Right atrium auricular region (tissue), 2 donors: ENCODE measurements at regions not wholly inside any gene's neighbourhood (a gene's known extent, or its start where the extent isn't known, plus 50 kb on each side); places are given as distances from the start of the nearest gene placed in this dataset.
"Not testable (repeated sequence)": the region's sequence is repeated elsewhere in the genome, so short reads cannot be mapped to it uniquely, and the experiment has no call there.

ENCODE experiments used
- DNase-seq: peaks from one replicate; pipeline ENCODE4 v3.0.0-alpha.2; 2019; ENCODE audit warnings: low spot score
- H3K27ac ChIP-seq, 2 donors: fragments of 200-600 bp; sonication (generic); 1 replicate in 1 of 2; 2 replicates in 1 of 2; pipeline ENCODE4 v1.5.1; 2016 to 2019
- H3K27me3 ChIP-seq, 2 donors: fragments of 200-600 bp; sonication (generic); one replicate each; pipeline versions ENCODE4 v1.5.1 to v1.6.0; 2017 to 2019
- H3K36me3 ChIP-seq: fragments of 200-600 bp; sonication (generic); one replicate; pipeline ENCODE4 v1.5.1; 2016
- H3K4me1 ChIP-seq, 2 donors: fragments of 200-600 bp; sonication (generic); one replicate each; pipeline versions ENCODE4 v1.5.1 to v1.6.0; 2017 to 2019
- H3K4me3 ChIP-seq, 2 donors: fragments of 200-600 bp; sonication (generic); 1 replicate in 1 of 2; 2 replicates in 1 of 2; pipeline ENCODE4 v1.5.1; 2017 to 2019; ENCODE audit warnings: mild to moderate bottlenecking in 1 of 2, moderate library complexity in 1 of 2
- H3K9me3 ChIP-seq, 2 donors: fragments of 200-600 bp; sonication (generic); one replicate each; pipeline ENCODE4 v1.5.1; 2019
- TF ChIP-seq, protein P1 (sequence below), 2 donors: fragments of 200-600 bp; sonication (generic); IDR thresholded peaks; one replicate each; pipeline ENCODE4 v1.5.1; 2019; ENCODE audit warnings: antibody characterized with exemption in 2 of 2

DNA sequence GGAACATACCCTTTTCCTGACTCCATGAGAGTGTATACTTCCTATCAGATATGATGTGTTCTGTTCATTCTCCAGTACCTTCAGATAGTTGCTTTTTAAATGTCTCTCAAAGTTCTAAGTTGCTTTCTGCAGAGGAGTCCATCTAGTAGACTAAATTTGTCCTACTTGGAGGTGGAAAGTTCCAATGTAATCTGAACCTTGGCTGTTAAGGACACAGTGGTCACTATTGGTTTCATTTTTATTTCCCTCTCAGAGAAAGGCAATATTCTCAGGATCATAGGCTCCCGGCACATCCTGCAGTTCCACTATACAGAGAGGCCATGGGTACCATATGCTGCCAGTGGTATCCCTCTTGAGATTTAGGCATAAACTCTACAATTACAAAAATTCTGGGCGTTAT, 634.6 kb downstream of the LRRC70 start:
- Histone ChIP-seq H3K4me3 (no peak overlapping the region), H3K4me1 (no peaks in the 10 kb centered on the region), H3K27me3 (no peaks in the 10 kb centered on the region), H3K27ac (no peak overlapping the region), H3K9me3 (no peaks in the 10 kb centered on the region), H3K36me3 (no peaks in the 10 kb centered on the region)
- TF ChIP-seq, protein P1, sequence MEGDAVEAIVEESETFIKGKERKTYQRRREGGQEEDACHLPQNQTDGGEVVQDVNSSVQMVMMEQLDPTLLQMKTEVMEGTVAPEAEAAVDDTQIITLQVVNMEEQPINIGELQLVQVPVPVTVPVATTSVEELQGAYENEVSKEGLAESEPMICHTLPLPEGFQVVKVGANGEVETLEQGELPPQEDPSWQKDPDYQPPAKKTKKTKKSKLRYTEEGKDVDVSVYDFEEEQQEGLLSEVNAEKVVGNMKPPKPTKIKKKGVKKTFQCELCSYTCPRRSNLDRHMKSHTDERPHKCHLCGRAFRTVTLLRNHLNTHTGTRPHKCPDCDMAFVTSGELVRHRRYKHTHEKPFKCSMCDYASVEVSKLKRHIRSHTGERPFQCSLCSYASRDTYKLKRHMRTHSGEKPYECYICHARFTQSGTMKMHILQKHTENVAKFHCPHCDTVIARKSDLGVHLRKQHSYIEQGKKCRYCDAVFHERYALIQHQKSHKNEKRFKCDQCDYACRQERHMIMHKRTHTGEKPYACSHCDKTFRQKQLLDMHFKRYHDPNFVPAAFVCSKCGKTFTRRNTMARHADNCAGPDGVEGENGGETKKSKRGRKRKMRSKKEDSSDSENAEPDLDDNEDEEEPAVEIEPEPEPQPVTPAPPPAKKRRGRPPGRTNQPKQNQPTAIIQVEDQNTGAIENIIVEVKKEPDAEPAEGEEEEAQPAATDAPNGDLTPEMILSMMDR (IDR thresholded peaks at IDR 0.05) = no peak
- no peak for DNase-seq

DNA sequence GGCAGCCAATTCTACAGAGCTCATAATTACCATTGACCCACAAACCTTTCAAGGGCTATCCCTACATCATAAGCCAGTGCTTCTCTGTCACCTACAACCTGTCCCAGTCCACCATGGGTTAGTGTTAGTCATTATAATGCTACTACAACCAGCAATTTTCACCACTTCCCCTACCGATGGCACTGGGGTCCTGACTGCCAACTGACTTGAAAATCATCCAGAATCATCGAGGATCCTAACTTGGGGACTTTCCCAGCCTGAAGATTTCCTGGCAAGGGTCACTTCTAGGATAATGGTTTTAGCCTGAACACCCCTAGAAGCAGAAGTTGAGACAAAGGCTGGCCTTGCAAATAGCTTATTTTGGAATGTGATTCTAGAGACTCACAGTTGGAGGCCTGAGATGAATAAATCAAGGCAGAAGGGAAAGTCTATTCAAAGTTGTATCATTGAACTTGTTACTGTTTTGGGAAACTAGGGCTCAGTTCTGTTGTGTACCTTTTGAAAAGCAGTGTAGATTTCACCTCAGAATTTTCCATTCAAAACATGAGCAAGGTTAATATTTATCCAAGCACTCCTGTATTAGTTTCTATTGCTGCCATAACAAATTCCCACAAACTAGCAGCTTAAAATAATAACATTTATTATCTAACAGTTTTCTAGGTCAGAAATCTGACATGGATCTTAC, 633.0 kb downstream of the LRRC70 start:
- DNase-seq = no peak
- Histone ChIP-seq H3K27me3 (no peaks in the 10 kb centered on the region), H3K36me3 (no peaks in the 10 kb centered on the region), H3K27ac (no peak overlapping the region), H3K4me3 (no peak overlapping the region), H3K9me3 (no peaks in the 10 kb centered on the region), H3K4me1 (no peaks in the 10 kb centered on the region)
- TF ChIP-seq, protein P1 (IDR thresholded peaks at IDR 0.05) = no peak

DNA sequence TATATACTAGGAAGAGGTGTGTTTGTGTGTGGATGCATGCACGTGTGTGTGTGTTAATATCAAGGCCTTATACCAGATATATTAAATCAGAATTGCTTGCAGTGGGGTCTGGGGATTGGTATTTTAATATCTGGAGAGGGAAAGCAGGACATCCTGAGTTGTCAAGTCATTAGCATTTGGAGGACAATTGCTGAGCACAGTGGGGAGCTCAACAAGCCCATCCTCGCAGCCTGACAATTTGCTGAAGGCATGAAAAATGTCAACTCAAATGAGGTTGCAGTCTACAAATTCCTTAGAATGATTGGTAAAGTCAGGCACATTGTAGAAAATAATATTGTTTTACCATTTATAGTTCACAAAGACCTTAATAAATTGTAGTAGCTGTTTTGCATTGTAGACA, 627.4 kb downstream of the LRRC70 start:
- H3K4me3 ChIP-seq = no peak overlapping the region
- no peaks in the 10 kb centered on the region for H3K27me3 ChIP-seq
- no peaks in the 10 kb centered on the region for H3K36me3 ChIP-seq
- H3K27ac ChIP-seq = no peak overlapping the region
- TF ChIP-seq, protein P1 (IDR thresholded peaks at IDR 0.05) = no peak
- DNase-seq = no peak
- H3K4me1 ChIP-seq = no peaks in the 10 kb centered on the region
- H3K9me3 ChIP-seq = no peaks in the 10 kb centered on the region

DNA sequence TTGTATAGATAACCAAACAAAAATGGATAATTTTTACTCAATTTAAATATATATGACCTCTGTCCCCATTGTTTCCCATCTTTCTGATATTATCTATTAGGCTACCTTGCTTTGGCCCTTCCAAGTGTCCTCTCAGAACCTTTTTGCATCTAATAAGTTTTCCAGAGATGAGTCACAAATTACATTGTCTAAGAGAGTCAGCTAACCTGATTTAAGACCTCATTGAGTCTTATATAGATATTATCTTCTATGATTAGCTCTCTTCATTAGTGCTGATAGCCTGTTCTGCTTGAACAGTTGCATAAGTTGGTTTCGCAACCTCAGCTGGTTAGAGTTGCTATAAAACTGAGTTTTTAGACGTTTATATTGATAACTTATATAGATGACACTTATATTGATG, 623.1 kb downstream of the LRRC70 start:
- no peak overlapping the region for H3K4me3 ChIP-seq
- no peaks in the 10 kb centered on the region for H3K36me3 ChIP-seq
- no peak for DNase-seq
- TF ChIP-seq, protein P1 (IDR thresholded peaks at IDR 0.05) = no peak
- no peaks in the 10 kb centered on the region for H3K9me3 ChIP-seq
- H3K27ac ChIP-seq = no peak overlapping the region
- no peaks in the 10 kb centered on the region for H3K4me1 ChIP-seq
- H3K27me3 ChIP-seq = no peaks in the 10 kb centered on the region

DNA sequence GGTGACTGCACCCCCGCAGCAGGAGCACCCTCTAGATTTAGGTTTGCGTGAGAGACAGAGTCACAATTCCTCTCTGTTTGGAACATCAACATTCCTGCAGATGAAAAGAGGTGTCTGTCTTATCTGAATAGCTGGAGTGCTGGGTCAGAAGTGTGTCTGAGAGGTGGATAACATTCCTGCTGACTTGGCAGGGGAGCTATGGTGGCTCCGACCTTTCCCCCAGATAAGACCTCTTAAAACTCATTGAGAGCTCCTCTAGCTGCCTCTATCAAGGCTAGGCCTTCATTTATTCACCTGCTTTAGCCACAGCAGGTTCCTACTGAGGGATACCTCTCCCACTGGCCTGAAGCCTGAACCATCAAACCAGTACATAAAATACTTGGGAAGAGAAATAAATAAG, 615.5 kb downstream of the LRRC70 start:
- DNase-seq = no peak
- Histone ChIP-seq H3K4me1 (no peaks in the 10 kb centered on the region), H3K4me3 (no peak overlapping the region), H3K9me3 (no peaks in the 10 kb centered on the region), H3K27me3 (no peaks in the 10 kb centered on the region), H3K27ac (peak overlapping the region in 1 of 2 donors; percentile 1), H3K36me3 (no peaks in the 10 kb centered on the region)
- TF ChIP-seq, protein P1 (IDR thresholded peaks at IDR 0.05) = no peak

DNA sequence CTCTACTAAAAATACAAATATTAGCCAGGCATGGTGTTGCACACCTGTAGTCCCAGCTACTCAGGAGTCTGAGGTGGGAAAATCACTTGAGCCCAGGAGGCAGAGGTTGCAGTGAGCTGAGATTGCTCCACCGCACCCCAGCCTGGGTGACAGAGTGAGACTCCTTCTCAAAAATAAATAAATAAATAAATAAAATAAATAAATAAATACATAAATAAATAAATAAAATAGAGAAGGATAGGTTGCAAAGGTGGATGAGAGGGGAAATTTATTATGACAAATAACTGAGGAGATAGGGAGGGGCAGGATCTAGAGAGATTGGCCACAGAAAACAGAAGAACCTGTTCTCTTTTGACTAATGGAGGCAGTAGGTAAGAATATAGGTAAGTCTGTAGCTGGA, 601.6 kb downstream of the LRRC70 start:
- not testable (repeated sequence) for DNase-seq, H3K9me3 ChIP-seq, H3K27me3 ChIP-seq, H3K4me3 ChIP-seq, H3K27ac ChIP-seq, H3K4me1 ChIP-seq, H3K36me3 ChIP-seq
